CD4-positive, alpha-beta T cell (primary cell): ENCODE measurements at regions not wholly inside any gene's neighbourhood (a gene's known extent, or its start where the extent isn't known, plus 50 kb on each side); places are given as distances from the start of the nearest gene placed in this dataset.

Experiments
- ATAC-seq: fragments of 200-7000 bp; cut with Tn5 transposase; one replicate; pipeline ENCODE4 v1.10.0; 2022; ENCODE audit warnings: mild to moderate bottlenecking; ENCODE audit not compliant: poor library complexity
- CTCF ChIA-PET: fragments of 350-600 bp; sonication (Branson Sonifier 250); formaldehyde crosslinking; loops from one replicate; lab custom pipeline; 2021; ENCODE audit warnings: antibody characterized with exemption, inconsistent platforms; lab: Charles Lee
- POLR2A ChIA-PET: fragments of 350-600 bp; sonication (Branson Sonifier 250); formaldehyde crosslinking; loops from one replicate; lab custom pipeline; 2021; ENCODE audit warnings: antibody characterized with exemption, inconsistent platforms; lab: Charles Lee
- DNase-seq, 14 experiments: peaks; one replicate each; pipeline ENCODE4 v3.0.0-alpha.2; 2013 to 2020; ENCODE audit warnings: mixed read lengths in 2 of 14
- H3K27ac ChIP-seq, 2 donors: one replicate each; pipeline versions ENCODE4 v1.5.1 to v1.7.0; 2013; ENCODE audit warnings: low read length in 2 of 2, low read depth in 1 of 2, mild to moderate bottlenecking in 1 of 2
- H3K27me3 ChIP-seq, 2 experiments: 1 replicate in 1 of 2; 2 replicates in 1 of 2; pipeline versions ENCODE4 v1.6.1 to v1.7.0; 2013; ENCODE audit warnings: low read length in 2 of 2, control low read depth in 1 of 2, mild to moderate bottlenecking in 1 of 2, moderate library complexity in 1 of 2; ENCODE audit not compliant: insufficient read depth in 2 of 2, control insufficient read depth in 1 of 2
- H3K36me3 ChIP-seq: one replicate; pipeline ENCODE4 v1.6.1; 2013; ENCODE audit warnings: low read length, control low read depth; ENCODE audit not compliant: insufficient read depth
- H3K4me1 ChIP-seq: one replicate; pipeline ENCODE4 v1.6.1; 2013; ENCODE audit warnings: low read length, control low read depth; ENCODE audit not compliant: insufficient read depth
- H3K4me3 ChIP-seq: one replicate; pipeline ENCODE4 v1.5.1; 2013; ENCODE audit warnings: mild to moderate bottlenecking, low read length, moderate library complexity
- H3K9me3 ChIP-seq, 2 experiments: 1 replicate in 1 of 2; 2 replicates in 1 of 2; pipeline versions ENCODE4 v1.6.1 to v1.7.0; 2013; ENCODE audit warnings: low read length in 2 of 2, mild to moderate bottlenecking in 2 of 2, control low read depth in 1 of 2, moderate library complexity in 1 of 2; ENCODE audit not compliant: control insufficient read depth in 1 of 2, insufficient read depth in 1 of 2
- H3K27ac Mint-ChIP-seq: one replicate; pipeline ENCODE4 v1.8.0; 2020; ENCODE audit warnings: mixed read lengths
- H3K27me3 Mint-ChIP-seq: one replicate; pipeline ENCODE4 v1.8.0; 2021; ENCODE audit warnings: mixed read lengths
- H3K36me3 Mint-ChIP-seq: one replicate; pipeline ENCODE4 v1.8.0; 2021; ENCODE audit warnings: low read depth, mixed read lengths
- H3K4me1 Mint-ChIP-seq: one replicate; pipeline ENCODE4 v1.8.0; 2021; ENCODE audit warnings: low read depth, mixed read lengths
- H3K4me3 Mint-ChIP-seq: one replicate; pipeline ENCODE4 v1.8.0; 2020; ENCODE audit warnings: mild to moderate bottlenecking, mixed read lengths
- H3K9me3 Mint-ChIP-seq: one replicate; pipeline ENCODE4 v1.8.0; 2020; ENCODE audit warnings: mixed read lengths
- intact Hi-C, 2 experiments: fragments of 100-400 bp; cut with DNase I in 1 of 2; cut with micrococcal nuclease in 1 of 2; formaldehyde crosslinking; loops; one replicate each; pipeline versions ENCODE4 v1.15.1 to v1.9.0; 2023 to 2025; cut with DNase I, micrococcal nuclease
- TF ChIP-seq, protein P1 (sequence below): fragments of 200-600 bp; IDR thresholded peaks from one replicate; pipeline ENCODE4 v1.8.0; 2022; ENCODE audit warnings: antibody characterized with exemption, mild to moderate bottlenecking

DNA sequence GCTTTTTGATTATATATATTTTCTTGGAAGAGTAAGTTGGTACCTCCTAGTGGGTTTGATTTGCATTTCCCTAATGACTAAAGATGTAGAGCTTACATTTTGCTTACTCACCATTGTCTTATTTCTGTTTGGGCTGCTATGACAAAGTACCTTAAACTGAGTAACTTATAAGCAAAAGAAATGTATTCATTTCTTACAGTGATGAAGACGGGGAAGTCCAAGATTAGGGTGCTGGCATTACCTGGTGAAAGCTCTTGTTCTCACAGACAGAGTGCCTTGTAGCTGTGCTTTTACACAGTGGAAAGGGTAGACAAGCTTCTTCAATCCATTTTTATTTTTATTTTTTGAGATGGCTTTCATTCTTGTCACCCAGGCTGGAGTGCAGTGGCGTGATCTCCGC is 229.2 kb upstream of the AGA start:
- Histone ChIP-seq H3K4me3 (no peak overlapping the region), H3K27me3 (no peaks in the 10 kb centered on the region), H3K27ac (no peak overlapping the region), H3K4me1 (no peaks in the 10 kb centered on the region), H3K9me3 (no peaks in the 10 kb centered on the region), H3K36me3 (no peaks in the 10 kb centered on the region)
- Mint-ChIP-seq H3K36me3 (no peaks in the 10 kb centered on the region), H3K4me3 (no peak overlapping the region), H3K27me3 (no peaks in the 10 kb centered on the region), H3K4me1 (no peaks in the 10 kb centered on the region), H3K27ac (no peak overlapping the region), H3K9me3 (no peaks in the 10 kb centered on the region)
- DNase-seq = no peak
- TF ChIP-seq, protein P1, sequence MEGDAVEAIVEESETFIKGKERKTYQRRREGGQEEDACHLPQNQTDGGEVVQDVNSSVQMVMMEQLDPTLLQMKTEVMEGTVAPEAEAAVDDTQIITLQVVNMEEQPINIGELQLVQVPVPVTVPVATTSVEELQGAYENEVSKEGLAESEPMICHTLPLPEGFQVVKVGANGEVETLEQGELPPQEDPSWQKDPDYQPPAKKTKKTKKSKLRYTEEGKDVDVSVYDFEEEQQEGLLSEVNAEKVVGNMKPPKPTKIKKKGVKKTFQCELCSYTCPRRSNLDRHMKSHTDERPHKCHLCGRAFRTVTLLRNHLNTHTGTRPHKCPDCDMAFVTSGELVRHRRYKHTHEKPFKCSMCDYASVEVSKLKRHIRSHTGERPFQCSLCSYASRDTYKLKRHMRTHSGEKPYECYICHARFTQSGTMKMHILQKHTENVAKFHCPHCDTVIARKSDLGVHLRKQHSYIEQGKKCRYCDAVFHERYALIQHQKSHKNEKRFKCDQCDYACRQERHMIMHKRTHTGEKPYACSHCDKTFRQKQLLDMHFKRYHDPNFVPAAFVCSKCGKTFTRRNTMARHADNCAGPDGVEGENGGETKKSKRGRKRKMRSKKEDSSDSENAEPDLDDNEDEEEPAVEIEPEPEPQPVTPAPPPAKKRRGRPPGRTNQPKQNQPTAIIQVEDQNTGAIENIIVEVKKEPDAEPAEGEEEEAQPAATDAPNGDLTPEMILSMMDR = no peak
- no peak for ATAC-seq
- ChIA-PET POLR2A (no interaction called here), CTCF (no interaction called here)
- intact Hi-C loops = loop anchor here in 1 of 2 experiments (5.0 kb wide), 1 partner anchor 284 kb away; no protein-coding TSS in a partner anchor

- Mint-ChIP-seq H3K4me3 (no peak overlapping the region), H3K27me3 (no peaks in the 10 kb centered on the region), H3K9me3 (no peaks in the 10 kb centered on the region), H3K4me1 (no peaks in the 10 kb centered on the region), H3K27ac (no peak overlapping the region), H3K36me3 (no peaks in the 10 kb centered on the region)
- ATAC-seq = no peak
- H3K27me3 ChIP-seq = no peaks in the 10 kb centered on the region
- ChIA-PET CTCF (no interaction called here), POLR2A (no interaction called here)
- H3K9me3 ChIP-seq = no peaks in the 10 kb centered on the region
- intact Hi-C loops = loop anchor here in 1 of 2 experiments (5.0 kb wide), 1 partner anchor 285 kb away; no protein-coding TSS in a partner anchor
- no peaks in the 10 kb centered on the region for H3K36me3 ChIP-seq
- no peak overlapping the region for H3K27ac ChIP-seq
- TF ChIP-seq, protein P1 = no peak
- no peak for DNase-seq
- no peaks in the 10 kb centered on the region for H3K4me1 ChIP-seq
- H3K4me3 ChIP-seq = no peak overlapping the region
Measured at GRCh38 chr4:177671845-177672244, 229.6 kb upstream of the AGA start.

- H3K27ac ChIP-seq = no peak overlapping the region
- Mint-ChIP-seq H3K27ac (no peak overlapping the region), H3K9me3 (no peaks in the 10 kb centered on the region), H3K27me3 (no peaks in the 10 kb centered on the region), H3K4me1 (no peaks in the 10 kb centered on the region), H3K4me3 (no peak overlapping the region), H3K36me3 (no peaks in the 10 kb centered on the region)
- H3K36me3 ChIP-seq = no peaks in the 10 kb centered on the region
- no peak overlapping the region for H3K4me3 ChIP-seq
- H3K27me3 ChIP-seq = no peaks in the 10 kb centered on the region
- DNase-seq (no peak), ATAC-seq (no peak)
- ChIA-PET POLR2A (no interaction called here), CTCF (no interaction called here)
- no peaks in the 10 kb centered on the region for H3K9me3 ChIP-seq
- TF ChIP-seq, protein P1 = no peak
- intact Hi-C loops = loop anchor here in 1 of 2 experiments (5.0 kb wide), 1 partner anchor 287 kb away; no protein-coding TSS in a partner anchor
- H3K4me1 ChIP-seq = no peaks in the 10 kb centered on the region
Measured at GRCh38 chr4:177673985-177674489, 231.8 kb upstream of the AGA start.
